IMR-90 (cell line): ENCODE measurements at regions not wholly inside any gene's neighbourhood (a gene's known extent, or its start where the extent isn't known, plus 50 kb on each side); places are given as distances from the start of the nearest gene placed in this dataset.

Experiments used
- ATAC-seq: fragments of 200-7000 bp; cut with Tn5 transposase; 2 replicates; pipeline ENCODE4 v1.9.1; 2020; ENCODE audit warnings: low read depth, mild to moderate bottlenecking, moderate library complexity
- BruUV-seq: library from RNA; stranded (reverse); fragments of 400-500 nt; replicated peaks from 2 replicates; lab custom pipeline; 2021; lab: Mats Ljungman, UMichigan
- CTCF ChIA-PET: fragments of 300-600 bp; formaldehyde crosslinking; extraction: SDS; loops from one replicate; lab custom pipeline; 2021; ENCODE audit warnings: antibody characterized with exemption; lab: Yijun Ruan, JAX
- POLR2A ChIA-PET: fragments of 300-600 bp; sonication (Branson Sonifier 250); formaldehyde crosslinking; loops from one replicate; lab custom pipeline; 2022; ENCODE audit warnings: antibody characterized with exemption; ENCODE audit not compliant: unreplicated experiment; lab: Charles Lee
- DNase-seq: peaks from one replicate; pipeline ENCODE4 v3.0.0; 2013
- H2AFZ ChIP-seq: replicated peaks from 2 replicates; pipeline ENCODE3; 2013; ENCODE audit warnings: low read length, mild to moderate bottlenecking; ENCODE audit not compliant: poor library complexity
- H2AK5ac ChIP-seq: 2 replicates; pipeline ENCODE4 v1.6.1; 2013; ENCODE audit warnings: low read depth, low read length, inconsistent platforms
- H2AK9ac ChIP-seq: replicated peaks from 2 replicates; pipeline ENCODE3; 2013; ENCODE audit warnings: mild to moderate bottlenecking, low read depth, low read length, moderate library complexity; ENCODE audit not compliant: poor library complexity
- H2BK120ac ChIP-seq: 2 replicates; pipeline ENCODE4 v1.6.1; 2013; ENCODE audit warnings: low read depth, low read length, inconsistent platforms
- H2BK15ac ChIP-seq: 3 replicates; pipeline ENCODE4 v1.6.1; 2013; ENCODE audit warnings: low read depth, low read length, inconsistent platforms
- H2BK20ac ChIP-seq: 2 replicates; pipeline ENCODE4 v1.6.1; 2013; ENCODE audit warnings: low read depth, mild to moderate bottlenecking, inconsistent platforms, low read length, moderate library complexity
- H2BK5ac ChIP-seq: 2 replicates; pipeline ENCODE4 v1.6.1; 2013; ENCODE audit warnings: mild to moderate bottlenecking, low read depth, low read length, inconsistent platforms; ENCODE audit not compliant: poor library complexity, severe bottlenecking
- H3K14ac ChIP-seq: replicated peaks from 2 replicates; pipeline ENCODE4 v1.6.1; 2013; ENCODE audit warnings: low read depth, low read length, inconsistent platforms
- H3K18ac ChIP-seq: 2 replicates; pipeline ENCODE4 v1.6.1; 2013; ENCODE audit warnings: low read depth, low read length, control low read depth
- H3K23ac ChIP-seq: 2 replicates; pipeline ENCODE4 v1.6.1; 2013; ENCODE audit warnings: low read depth, low read length, inconsistent platforms
- H3K27ac ChIP-seq: 2 replicates; pipeline ENCODE4 v1.5.1; 2013; ENCODE audit warnings: mild to moderate bottlenecking, control low read depth, low read length; ENCODE audit not compliant: insufficient read depth
- H3K27me3 ChIP-seq: 2 replicates; pipeline ENCODE4 v1.6.1; 2013; ENCODE audit warnings: low read length; ENCODE audit not compliant: control insufficient read depth, insufficient read depth
- H3K36me3 ChIP-seq: 2 replicates; pipeline ENCODE4 v1.6.1; 2013; ENCODE audit warnings: low read length, mixed read lengths; ENCODE audit not compliant: control insufficient read depth, insufficient read depth
- H3K4ac ChIP-seq: 2 replicates; pipeline ENCODE4 v1.6.1; 2013; ENCODE audit warnings: low read depth, low read length, inconsistent platforms
- H3K4me1 ChIP-seq: 2 replicates; pipeline ENCODE4 v1.6.1; 2013; ENCODE audit warnings: low read length, mixed read lengths; ENCODE audit not compliant: control insufficient read depth, insufficient read depth
- H3K4me2 ChIP-seq: 2 replicates; pipeline ENCODE4 v1.6.1; 2013; ENCODE audit warnings: low read depth, mild to moderate bottlenecking, control low read depth, low read length, moderate library complexity
- H3K4me3 ChIP-seq: 2 replicates; pipeline ENCODE4 v1.5.1; 2013; ENCODE audit warnings: low read depth, mild to moderate bottlenecking, control low read depth, low read length, moderate library complexity; ENCODE audit not compliant: insufficient read depth
- H3K56ac ChIP-seq: 2 replicates; pipeline ENCODE4 v1.6.1; 2013; ENCODE audit warnings: low read length, inconsistent platforms; ENCODE audit not compliant: insufficient read depth; ENCODE audit errors: extremely low read depth
- H3K79me1 ChIP-seq, 2 experiments: 2 replicates each; pipeline ENCODE4 v1.6.1; 2013; ENCODE audit warnings: low read length in 2 of 2, inconsistent platforms in 1 of 2, low read depth in 1 of 2
- H3K9ac ChIP-seq: 2 replicates; pipeline ENCODE4 v1.6.1; 2013; ENCODE audit warnings: low read depth, low read length, control low read depth
- H3K9me1 ChIP-seq: 2 replicates; pipeline ENCODE4 v1.6.1; 2013; ENCODE audit warnings: low read length, inconsistent platforms; ENCODE audit not compliant: insufficient read depth
- H3K9me3 ChIP-seq: 2 replicates; pipeline ENCODE4 v1.6.1; 2013; ENCODE audit warnings: low read length; ENCODE audit not compliant: control insufficient read depth, insufficient read depth
- H4K20me1 ChIP-seq: 2 replicates; pipeline ENCODE4 v1.6.1; 2013; ENCODE audit warnings: low read length, inconsistent platforms; ENCODE audit not compliant: insufficient read depth
- H4K5ac ChIP-seq: 2 replicates; pipeline ENCODE4 v1.6.1; 2013; ENCODE audit warnings: mild to moderate bottlenecking, low read depth, low read length, control low read depth
- H4K8ac ChIP-seq, 2 experiments: 2 replicates each; pipeline ENCODE4 v1.6.1; 2013; ENCODE audit warnings: low read depth in 2 of 2, low read length in 2 of 2, control low read depth in 1 of 2, inconsistent platforms in 1 of 2
- H4K91ac ChIP-seq: 2 replicates; pipeline ENCODE4 v1.6.1; 2013; ENCODE audit warnings: low read depth, low read length, inconsistent platforms; ENCODE audit not compliant: insufficient read depth
- BHLHE40 ChIP-seq: fragments of 150-350 bp; IDR thresholded peaks from 2 replicates; pipeline ENCODE4 v1.6.1; 2016; ENCODE audit warnings: mild to moderate bottlenecking, low read depth, low read length
- CEBPB ChIP-seq: IDR thresholded peaks from 2 replicates; pipeline ENCODE4 v1.6.1; 2012; ENCODE audit warnings: low read depth, low read length, improper control_type of control experiment
- CHD1 ChIP-seq: IDR thresholded peaks from 2 replicates; pipeline ENCODE4 v1.6.1; 2012; ENCODE audit warnings: low read depth, low read length, improper control_type of control experiment
- FOS ChIP-seq: fragments of 150-350 bp; IDR thresholded peaks from 2 replicates; pipeline ENCODE4 v1.6.1; 2016; ENCODE audit warnings: low read depth, low read length
- MXI1 ChIP-seq: IDR thresholded peaks from 2 replicates; pipeline ENCODE4 v1.6.1; 2012; ENCODE audit warnings: low read depth, mild to moderate bottlenecking, low read length, moderate library complexity, borderline replicate concordance
- POLR2A ChIP-seq: IDR thresholded peaks from 2 replicates; pipeline ENCODE4 v1.6.1; 2012; ENCODE audit warnings: mild to moderate bottlenecking, low read depth, low read length
- RFX5 ChIP-seq: IDR thresholded peaks from 2 replicates; pipeline ENCODE4 v1.8.0; 2012; ENCODE audit warnings: low read depth, mild to moderate bottlenecking, low read length, moderate library complexity
- dilution Hi-C: fragments of 300-500 bp; cut with HindIII; formaldehyde crosslinking; loops from one replicate; pipeline ENCODE4 v1.14.3; 2018; ENCODE audit warnings: low sequenced_read_pairs; ENCODE audit not compliant: unreplicated experiment
- in situ Hi-C: fragments of 300-500 bp; cut with MboI; formaldehyde crosslinking; loops from 3 replicates; pipeline ENCODE4 v1.14.3; 2019; ENCODE audit warnings: low sequenced_read_pairs, inconsistent platforms, mixed read lengths
- intact Hi-C: fragments of 100-400 bp; cut with micrococcal nuclease; formaldehyde crosslinking; loops from 2 replicates; pipeline ENCODE4 v1.10.0; 2022
- TF ChIP-seq, protein P1 (sequence below): conservative IDR thresholded peaks from 2 replicates; pipeline ENCODE4 v1.5.1; 2012; ENCODE audit warnings: mild to moderate bottlenecking, low read depth, low read length, improper control_type of control experiment
- TF ChIP-seq, protein P2 (sequence below): fragments of 150-350 bp; IDR thresholded peaks from 2 replicates; pipeline ENCODE4 v1.6.1; 2017; ENCODE audit warnings: mild to moderate bottlenecking, antibody characterized with exemption, low read length, low read depth

DNA sequence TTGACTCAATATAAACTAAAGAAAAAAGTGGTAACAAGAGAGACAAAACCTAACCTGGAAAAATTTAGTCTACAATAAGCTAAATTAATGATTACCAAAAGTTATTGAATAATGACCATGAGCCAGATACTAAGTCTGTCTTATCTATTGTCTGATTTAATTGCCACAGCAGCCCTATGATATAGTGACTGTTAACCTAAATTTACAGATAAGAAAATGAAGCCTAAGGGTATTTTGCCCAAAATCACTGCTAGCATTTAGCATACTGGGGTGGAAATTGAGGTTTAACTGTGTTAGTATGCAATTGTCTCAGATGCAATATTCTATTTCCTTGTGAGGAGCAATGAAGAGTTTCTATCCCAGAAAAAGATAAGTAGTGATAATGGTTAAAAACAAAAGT is 361.0 kb upstream of the EYS start:
- H3K79me1 ChIP-seq = no peaks in the 10 kb centered on the region
- in situ Hi-C loops = no loop called here

More for the DNA sequence above, 361.0 kb upstream of the EYS start:
- no peak overlapping the region for H4K8ac ChIP-seq
- H3K18ac ChIP-seq = no peak overlapping the region
- BruUV-seq = no TSS peak
- DNase-seq (no peak), ATAC-seq (no peak)
- H3K14ac ChIP-seq = no peak overlapping the region
- no peak overlapping the region for H2BK20ac ChIP-seq
- no peak overlapping the region for H3K4ac ChIP-seq
- no peak overlapping the region for H2AK9ac ChIP-seq
- no peak overlapping the region for H2BK15ac ChIP-seq
- no peak overlapping the region for H3K9ac ChIP-seq
- H2BK5ac ChIP-seq = no peak overlapping the region
- ChIA-PET CTCF (no interaction called here), POLR2A (no interaction called here)
- no peak overlapping the region for H2AFZ ChIP-seq
- no peak overlapping the region for H3K4me2 ChIP-seq
- no peak overlapping the region for H2AK5ac ChIP-seq
- intact Hi-C loops = no loop called here
- no peak overlapping the region for H2BK120ac ChIP-seq
- H3K4me3 ChIP-seq = no peak overlapping the region
- no peaks in the 10 kb centered on the region for H3K9me1 ChIP-seq
- H4K91ac ChIP-seq = no peak overlapping the region
- no peak for TF ChIP-seq RFX5
- no peak for TF ChIP-seq CEBPB
- TF ChIP-seq POLR2A = no peak
- TF ChIP-seq BHLHE40 = no peak
- no peak for TF ChIP-seq FOS
- TF ChIP-seq MXI1 = no peak
- TF ChIP-seq, protein P1, sequence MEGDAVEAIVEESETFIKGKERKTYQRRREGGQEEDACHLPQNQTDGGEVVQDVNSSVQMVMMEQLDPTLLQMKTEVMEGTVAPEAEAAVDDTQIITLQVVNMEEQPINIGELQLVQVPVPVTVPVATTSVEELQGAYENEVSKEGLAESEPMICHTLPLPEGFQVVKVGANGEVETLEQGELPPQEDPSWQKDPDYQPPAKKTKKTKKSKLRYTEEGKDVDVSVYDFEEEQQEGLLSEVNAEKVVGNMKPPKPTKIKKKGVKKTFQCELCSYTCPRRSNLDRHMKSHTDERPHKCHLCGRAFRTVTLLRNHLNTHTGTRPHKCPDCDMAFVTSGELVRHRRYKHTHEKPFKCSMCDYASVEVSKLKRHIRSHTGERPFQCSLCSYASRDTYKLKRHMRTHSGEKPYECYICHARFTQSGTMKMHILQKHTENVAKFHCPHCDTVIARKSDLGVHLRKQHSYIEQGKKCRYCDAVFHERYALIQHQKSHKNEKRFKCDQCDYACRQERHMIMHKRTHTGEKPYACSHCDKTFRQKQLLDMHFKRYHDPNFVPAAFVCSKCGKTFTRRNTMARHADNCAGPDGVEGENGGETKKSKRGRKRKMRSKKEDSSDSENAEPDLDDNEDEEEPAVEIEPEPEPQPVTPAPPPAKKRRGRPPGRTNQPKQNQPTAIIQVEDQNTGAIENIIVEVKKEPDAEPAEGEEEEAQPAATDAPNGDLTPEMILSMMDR = no peak
- TF ChIP-seq CHD1 = no peak
- TF ChIP-seq, protein P2, sequence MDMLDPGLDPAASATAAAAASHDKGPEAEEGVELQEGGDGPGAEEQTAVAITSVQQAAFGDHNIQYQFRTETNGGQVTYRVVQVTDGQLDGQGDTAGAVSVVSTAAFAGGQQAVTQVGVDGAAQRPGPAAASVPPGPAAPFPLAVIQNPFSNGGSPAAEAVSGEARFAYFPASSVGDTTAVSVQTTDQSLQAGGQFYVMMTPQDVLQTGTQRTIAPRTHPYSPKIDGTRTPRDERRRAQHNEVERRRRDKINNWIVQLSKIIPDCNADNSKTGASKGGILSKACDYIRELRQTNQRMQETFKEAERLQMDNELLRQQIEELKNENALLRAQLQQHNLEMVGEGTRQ = no peak
- H3K27me3 ChIP-seq = no peaks in the 10 kb centered on the region
- peaks cover 2% of the 10 kb centered on the region; the same call in 1 of the 2 replicates for H3K9me3 ChIP-seq
- H3K4me1 ChIP-seq = no peaks in the 10 kb centered on the region
- dilution Hi-C loops = no loop called here
- H4K5ac ChIP-seq = no peak overlapping the region
- H3K27ac ChIP-seq = no peak overlapping the region
- no peak overlapping the region for H3K56ac ChIP-seq
- H3K36me3 ChIP-seq = no peaks in the 10 kb centered on the region
- no peak overlapping the region for H3K23ac ChIP-seq
- no peaks in the 10 kb centered on the region for H4K20me1 ChIP-seq
